ENCODE measurements at regions not wholly inside any gene's neighbourhood (a gene's known extent, or its start where the extent isn't known, plus 50 kb on each side); places are given as distances from the start of the nearest gene placed in this dataset.

- DNase-seq (ENCODE audit: low read depth in 4 of 4, low spot score in 2 of 4), result no peak
Measured at GRCh38 chr5:144896473-144896872, 725.8 kb downstream of the KCTD16 start.

- no peak for DNase-seq (ENCODE audit: low read depth in 4 of 4, low spot score in 2 of 4)
Measured at GRCh38 chr5:144886668-144887067, 716.0 kb downstream of the KCTD16 start.

GRCh38 chr5:144882739-144883283 is 712.1 kb downstream of the KCTD16 start:
- DNase-seq (ENCODE audit: low read depth in 4 of 4, low spot score in 2 of 4), result no peak

- DNase-seq (ENCODE audit: low read depth in 4 of 4, low spot score in 2 of 4), result no peak
Measured at GRCh38 chr5:144880513-144880912, 709.8 kb downstream of the KCTD16 start.

GRCh38 chr5:144876990-144877389 is 706.3 kb downstream of the KCTD16 start:
- no peak for DNase-seq (ENCODE audit: low read depth in 4 of 4, low spot score in 2 of 4)

- no peak for DNase-seq (ENCODE audit: low read depth in 4 of 4, low spot score in 2 of 4)
Measured at GRCh38 chr5:144873076-144873475, 702.4 kb downstream of the KCTD16 start.

GRCh38 chr5:144864118-144864517 is 693.4 kb downstream of the KCTD16 start:
- peak; percentile 6 to 45 (median 15) for DNase-seq (ENCODE audit: low read depth in 4 of 4, low spot score in 2 of 4)

GRCh38 chr5:144857454-144857853 is 686.8 kb downstream of the KCTD16 start:
- DNase-seq (ENCODE audit: low read depth in 4 of 4, low spot score in 2 of 4), result no peak

GRCh38 chr5:144844086-144844485 is 673.4 kb downstream of the KCTD16 start:
- no peak for DNase-seq (ENCODE audit: low read depth in 4 of 4, low spot score in 2 of 4)

- no peak for DNase-seq (ENCODE audit: low read depth in 4 of 4, low spot score in 2 of 4)
Measured at GRCh38 chr5:144832416-144832815, 661.7 kb downstream of the KCTD16 start.

GRCh38 chr5:144831650-144832049 is 661.0 kb downstream of the KCTD16 start:
- no peak for DNase-seq (ENCODE audit: low read depth in 4 of 4, low spot score in 2 of 4)

GRCh38 chr5:144822503-144822902 is 651.8 kb downstream of the KCTD16 start:
- DNase-seq (ENCODE audit: low read depth in 4 of 4, low spot score in 2 of 4), result no peak

- DNase-seq (ENCODE audit: low read depth in 4 of 4, low spot score in 2 of 4), result no peak
Measured at GRCh38 chr5:144820278-144820677, 649.6 kb downstream of the KCTD16 start.

GRCh38 chr5:144815131-144815530 is 644.5 kb downstream of the KCTD16 start:
- DNase-seq (ENCODE audit: low read depth in 4 of 4, low spot score in 2 of 4), result no peak

- DNase-seq (ENCODE audit: low read depth in 4 of 4, low spot score in 2 of 4), result no peak
Measured at GRCh38 chr5:144812763-144813162, 642.1 kb downstream of the KCTD16 start.

- DNase-seq (ENCODE audit: low read depth in 4 of 4, low spot score in 2 of 4), result no peak
Measured at GRCh38 chr5:144800169-144800568, 629.5 kb downstream of the KCTD16 start.

- no peak for DNase-seq (ENCODE audit: low read depth in 4 of 4, low spot score in 2 of 4)
Measured at GRCh38 chr5:144798595-144798994, 627.9 kb downstream of the KCTD16 start.

- DNase-seq (ENCODE audit: low read depth in 4 of 4, low spot score in 2 of 4), result no peak
Measured at GRCh38 chr5:144794922-144795321, 624.2 kb downstream of the KCTD16 start.

GRCh38 chr5:144788556-144788955 is 617.9 kb downstream of the KCTD16 start:
- no peak for DNase-seq (ENCODE audit: low read depth in 4 of 4, low spot score in 2 of 4)

- DNase-seq (ENCODE audit: low read depth in 4 of 4, low spot score in 2 of 4), result no peak
Measured at GRCh38 chr5:144788046-144788445, 617.4 kb downstream of the KCTD16 start.

GRCh38 chr5:144779368-144779767 is 608.7 kb downstream of the KCTD16 start:
- no peak for DNase-seq (ENCODE audit: low read depth in 4 of 4, low spot score in 2 of 4)

- no peak for DNase-seq (ENCODE audit: low read depth in 4 of 4, low spot score in 2 of 4)
Measured at GRCh38 chr5:144778561-144778960, 607.9 kb downstream of the KCTD16 start.

- no peak for DNase-seq (ENCODE audit: low read depth in 4 of 4, low spot score in 2 of 4)
Measured at GRCh38 chr5:144774197-144774596, 603.5 kb downstream of the KCTD16 start.
